Activated CD4-positive, CD25-positive, alpha-beta regulatory T cell (primary cell): ENCODE measurements at regions not wholly inside any gene's neighbourhood (a gene's known extent, or its start where the extent isn't known, plus 50 kb on each side); places are given as distances from the start of the nearest gene placed in this dataset.
"Not testable (repeated sequence)": the region's sequence is repeated elsewhere in the genome, so short reads cannot be mapped to it uniquely, and the experiment has no call there.

ENCODE experiments used
- DNase-seq, 4 experiments: peaks; one replicate each; lab custom pipeline; 2025; lab: John Stamatoyannopoulos, UW

GRCh38 chr1:59212706-59213105, 84.2 kb upstream of the FGGY start:
- no peak for DNase-seq

GRCh38 chr1:59214248-59215208, 82.4 kb upstream of the FGGY start:
- DNase-seq = no peak

- no peak for DNase-seq
These were observed 81.1 kb upstream of the FGGY start for GRCh38 chr1:59215766-59216291.

GRCh38 chr1:59217439-59217838, 79.5 kb upstream of the FGGY start:
- not testable (repeated sequence) for DNase-seq

- DNase-seq = no peak
These were observed 78.2 kb upstream of the FGGY start for GRCh38 chr1:59218521-59219236.

- no peak for DNase-seq
These were observed 77.0 kb upstream of the FGGY start for GRCh38 chr1:59219916-59220315.

GRCh38 chr1:59220356-59220755, 76.5 kb upstream of the FGGY start:
- DNase-seq = no peak

GRCh38 chr1:59223198-59223597, 73.7 kb upstream of the FGGY start:
- DNase-seq = no peak

GRCh38 chr1:59223989-59224634, 72.8 kb upstream of the FGGY start:
- DNase-seq = no peak

- no peak for DNase-seq
These were observed 71.1 kb upstream of the FGGY start for GRCh38 chr1:59225594-59226316.

- no peak for DNase-seq
These were observed 67.8 kb upstream of the FGGY start for GRCh38 chr1:59229138-59229537.

- no peak for DNase-seq
These were observed 66.3 kb upstream of the FGGY start for GRCh38 chr1:59230622-59231021.

- DNase-seq = no peak
These were observed 64.7 kb upstream of the FGGY start for GRCh38 chr1:59232216-59232615.

GRCh38 chr1:59233444-59233843, 63.5 kb upstream of the FGGY start:
- no peak for DNase-seq

GRCh38 chr1:59236721-59237545, 60.0 kb upstream of the FGGY start:
- no peak for DNase-seq

GRCh38 chr1:59237900-59238299, 59.0 kb upstream of the FGGY start:
- no peak for DNase-seq

GRCh38 chr1:59238333-59238934, 58.5 kb upstream of the FGGY start:
- no peak for DNase-seq

- DNase-seq = no peak
These were observed 57.9 kb upstream of the FGGY start for GRCh38 chr1:59238993-59239392.

GRCh38 chr1:59241909-59242308, 55.0 kb upstream of the FGGY start:
- no peak for DNase-seq

- no peak for DNase-seq
These were observed 54.5 kb upstream of the FGGY start for GRCh38 chr1:59242370-59242769.
